AG08396 (cell line): ENCODE measurements at regions not wholly inside any gene's neighbourhood (a gene's known extent, or its start where the extent isn't known, plus 50 kb on each side); places are given as distances from the start of the nearest gene placed in this dataset.
"Not testable (repeated sequence)": the region's sequence is repeated elsewhere in the genome, so short reads cannot be mapped to it uniquely, and the experiment has no call there.

Experiments used
- DNase-seq: peaks from one replicate; pipeline ENCODE4 v3.0.0; 2012; ENCODE audit warnings: low spot score, mixed read lengths

DNA sequence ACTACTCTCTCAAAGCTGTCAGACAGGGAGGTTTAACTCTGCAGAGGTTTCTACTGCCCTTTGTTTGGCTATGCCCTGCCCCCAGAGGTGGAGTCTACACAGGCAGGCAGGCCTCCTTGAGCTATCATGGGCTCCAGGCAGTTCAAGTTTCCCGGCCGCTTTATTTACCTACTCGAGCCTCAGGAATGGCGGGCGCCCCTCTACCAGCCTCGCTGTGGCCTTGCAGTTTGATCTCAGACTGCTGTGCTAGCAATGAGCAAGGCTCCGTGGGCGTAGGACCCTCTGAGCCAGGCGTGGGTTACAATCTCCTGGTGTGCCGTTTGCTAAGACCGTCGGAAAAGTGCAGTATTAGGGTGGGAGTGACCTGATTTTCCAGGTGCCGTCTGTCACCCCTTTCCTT, 124.3 kb downstream of the PTCHD1 start:
- not testable (repeated sequence) for DNase-seq

DNA sequence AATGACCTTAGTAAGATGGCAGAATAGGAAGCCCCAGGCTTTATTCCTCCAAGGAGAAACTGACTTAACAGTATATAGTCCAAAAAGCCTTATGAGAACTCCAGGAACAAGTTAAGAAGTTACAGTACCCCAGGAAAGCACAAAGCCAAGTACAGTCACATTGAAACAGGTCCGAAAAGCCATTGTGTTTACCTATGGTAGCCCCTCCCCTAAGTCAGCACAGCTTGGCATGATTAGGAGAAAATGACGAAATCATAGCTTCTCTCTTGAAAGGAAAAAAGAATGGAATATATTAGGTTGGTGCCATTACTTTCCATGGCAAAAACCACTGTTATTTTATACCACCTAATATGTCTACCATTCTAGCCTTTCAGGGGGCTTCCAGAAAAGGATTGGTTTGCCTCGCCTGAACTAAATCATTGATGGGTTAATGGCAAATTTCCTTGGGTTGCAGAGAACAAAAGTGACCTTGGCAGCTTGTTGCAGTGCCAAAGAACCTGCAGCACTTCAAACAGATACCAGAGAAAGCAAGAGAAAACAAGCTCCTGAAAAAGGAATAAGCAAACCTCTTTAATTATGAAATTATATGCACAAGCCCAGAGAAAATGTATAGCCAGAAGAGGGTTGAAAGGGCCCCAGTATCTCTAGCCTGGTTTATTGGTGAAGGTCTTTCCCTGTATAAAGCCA, 130.6 kb downstream of the PTCHD1 start:
- DNase-seq, result no peak

DNA sequence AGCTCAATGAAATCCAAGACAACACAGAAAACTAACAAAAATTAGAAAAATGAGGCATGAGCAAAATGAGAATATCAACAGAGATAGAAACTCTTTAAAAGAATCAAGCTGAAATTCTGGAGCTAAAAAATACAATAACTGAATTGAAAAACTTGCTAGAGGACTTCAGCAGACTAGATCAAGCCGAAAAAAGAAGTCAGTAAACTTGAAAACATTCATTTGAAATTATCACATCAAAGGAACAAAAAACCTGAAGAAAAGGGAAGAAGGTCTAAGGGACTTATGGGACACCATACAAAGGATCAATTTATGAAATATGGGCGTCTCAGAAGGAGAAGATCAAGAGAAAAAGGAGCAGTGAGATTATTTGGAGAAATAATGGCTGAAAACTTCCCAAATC, 131.3 kb downstream of the PTCHD1 start:
- DNase-seq, result no peak

DNA sequence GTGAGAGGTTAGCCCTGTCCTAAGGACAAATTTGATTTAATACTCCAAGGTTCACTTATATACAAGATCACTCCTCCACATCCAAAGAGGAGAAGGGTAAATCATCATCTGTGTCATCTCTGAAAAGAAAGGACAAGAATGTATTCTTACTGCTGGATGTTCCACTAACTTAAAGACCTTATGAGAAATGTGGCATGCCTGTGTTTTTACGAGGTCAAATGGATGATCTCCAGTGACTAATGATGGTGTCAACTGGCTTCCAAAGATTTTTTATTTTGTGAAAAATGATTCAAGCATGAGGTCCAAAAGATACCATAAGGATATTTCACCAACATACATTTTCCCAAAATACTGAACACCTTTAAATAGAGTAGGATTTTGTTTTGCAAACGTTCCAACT, 143.4 kb downstream of the PTCHD1 start:
- DNase-seq, result no peak

DNA sequence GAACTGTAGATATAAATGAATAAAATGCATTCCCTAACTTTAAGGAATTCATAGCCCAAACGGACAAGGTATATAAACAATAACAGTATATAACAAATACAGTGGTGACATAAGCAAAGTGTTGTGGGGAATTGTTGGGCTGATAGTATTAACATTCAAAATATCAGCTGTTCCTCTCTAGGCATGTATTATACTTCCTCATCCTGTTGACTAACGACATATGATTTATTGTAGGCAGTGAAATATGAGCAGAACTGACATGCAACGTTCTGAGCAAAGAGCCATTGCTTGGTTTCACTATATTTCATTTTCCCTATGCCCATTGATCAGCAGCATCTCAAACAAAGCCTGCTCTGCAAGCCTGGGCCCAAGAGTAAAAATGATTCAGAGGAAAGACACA, 143.9 kb downstream of the PTCHD1 start:
- DNase-seq, result no peak

DNA sequence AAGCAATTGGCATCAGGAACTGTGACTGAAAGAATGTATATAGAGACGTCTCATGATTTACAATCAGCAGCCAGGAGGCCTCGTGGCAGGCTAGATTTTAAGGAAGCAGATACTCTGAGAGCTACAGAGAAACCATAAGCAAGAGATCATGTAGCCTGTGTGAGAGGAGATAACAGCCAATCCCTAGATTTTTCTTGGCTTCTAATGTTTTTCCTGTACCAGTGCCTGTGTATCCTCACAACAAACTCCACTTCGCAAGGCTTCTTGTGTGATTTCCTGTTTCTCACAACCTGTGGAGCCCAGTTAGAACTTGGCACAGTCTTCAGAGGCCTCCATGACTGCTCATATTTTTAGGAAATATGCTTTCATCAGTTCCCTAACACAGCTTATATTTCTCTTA, 147.9 kb downstream of the PTCHD1 start:
- no peak for DNase-seq

DNA sequence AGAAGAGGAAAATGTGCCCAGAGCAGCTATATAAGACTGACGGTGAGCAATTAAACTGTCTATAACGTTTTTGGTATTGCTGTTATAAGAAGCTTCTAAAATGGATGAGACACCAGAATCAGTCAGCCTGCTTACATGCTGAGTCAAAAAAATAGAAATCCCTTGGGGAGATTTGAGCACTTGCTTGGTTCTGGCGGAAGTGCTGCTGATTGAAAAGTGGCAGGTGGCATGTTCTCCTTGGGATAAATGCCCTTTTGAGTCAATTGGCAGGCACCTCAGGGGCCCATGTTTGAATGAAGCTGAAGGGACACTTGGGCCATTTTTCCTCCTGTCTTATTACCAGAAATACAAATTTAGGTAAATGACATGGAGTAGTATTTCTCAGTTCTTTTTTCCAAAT, 148.7 kb downstream of the PTCHD1 start:
- no peak for DNase-seq

DNA sequence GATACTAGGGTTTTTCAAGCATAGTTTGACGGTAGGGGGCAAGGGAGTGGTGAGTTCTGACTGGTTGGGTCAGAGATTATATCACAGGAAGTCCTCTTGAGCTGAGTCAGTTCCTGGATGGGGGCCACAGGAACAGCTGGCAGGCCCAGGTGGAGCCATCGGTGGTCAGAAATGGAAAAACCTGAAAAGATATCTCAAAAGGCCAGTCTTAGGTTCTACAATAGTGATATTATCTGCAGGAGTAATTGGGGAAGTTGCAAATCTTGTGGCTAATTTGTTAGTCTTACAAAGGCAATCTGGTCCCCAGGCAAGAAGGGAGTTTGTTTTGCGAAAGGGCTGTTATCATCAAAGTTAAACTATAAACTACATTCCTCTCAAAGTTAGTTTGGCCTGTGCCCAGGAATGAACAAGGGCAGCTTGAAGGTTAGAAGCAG, 159.3 kb downstream of the PTCHD1 start:
- DNase-seq, result no peak

DNA sequence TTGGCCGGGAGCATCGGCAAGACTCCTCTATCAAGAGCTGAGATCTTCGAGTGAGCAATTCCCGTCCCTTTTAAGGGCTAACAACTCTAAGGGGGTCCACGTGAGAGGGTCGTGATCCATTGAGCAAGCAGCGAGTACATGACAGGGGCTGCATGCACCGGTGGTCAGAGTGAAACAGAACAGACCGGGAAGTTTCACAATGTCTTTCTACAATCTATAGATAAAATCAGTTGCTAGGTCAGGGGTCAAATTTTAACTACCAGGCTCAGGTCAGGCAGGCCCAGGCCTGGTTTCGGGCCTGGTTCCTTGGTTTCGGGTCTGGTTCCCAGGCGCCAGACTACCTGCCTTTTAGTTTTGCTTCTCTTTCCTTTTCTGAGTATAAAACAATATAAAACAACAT, 160.1 kb downstream of the PTCHD1 start:
- DNase-seq, result no peak

DNA sequence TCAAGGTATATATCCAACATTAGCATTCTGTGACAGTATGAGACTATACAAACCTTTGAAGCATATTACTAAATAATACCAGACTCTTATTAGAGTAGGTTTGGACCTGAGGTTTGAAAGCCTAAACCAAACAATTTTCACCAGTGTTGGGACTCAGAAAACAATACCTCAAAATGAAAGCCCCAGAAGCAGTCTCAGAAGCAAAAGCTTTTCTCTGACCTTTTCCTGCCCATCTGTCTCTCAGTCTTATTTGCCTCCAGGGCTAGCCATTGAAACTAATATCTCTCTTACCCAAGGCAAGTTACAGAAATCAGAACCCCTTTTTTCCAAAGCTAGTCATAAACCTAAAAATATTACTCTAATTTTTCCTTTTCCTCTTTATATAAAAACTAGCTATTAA, 163.3 kb downstream of the PTCHD1 start:
- no peak for DNase-seq

DNA sequence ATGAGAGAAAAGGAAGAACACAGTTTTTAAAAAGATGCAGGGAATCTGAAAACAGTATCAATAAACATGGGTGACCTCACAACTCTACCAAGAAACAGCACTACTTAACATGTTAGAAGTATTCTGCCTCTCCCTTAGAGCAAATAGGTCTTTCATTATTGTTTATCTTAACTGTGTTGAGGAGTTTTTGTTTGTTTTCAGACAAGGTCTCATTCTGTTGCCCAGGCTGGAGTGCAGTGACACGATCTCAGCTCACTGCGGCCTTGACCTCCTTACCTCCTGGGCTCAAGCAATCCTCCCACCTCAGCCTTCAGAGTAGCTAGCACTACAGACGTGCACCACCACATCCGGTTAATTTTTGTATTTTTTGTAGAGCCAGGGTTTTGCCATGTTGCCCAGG, 165.3 kb upstream of the PRDX4 start:
- DNase-seq, result no peak

DNA sequence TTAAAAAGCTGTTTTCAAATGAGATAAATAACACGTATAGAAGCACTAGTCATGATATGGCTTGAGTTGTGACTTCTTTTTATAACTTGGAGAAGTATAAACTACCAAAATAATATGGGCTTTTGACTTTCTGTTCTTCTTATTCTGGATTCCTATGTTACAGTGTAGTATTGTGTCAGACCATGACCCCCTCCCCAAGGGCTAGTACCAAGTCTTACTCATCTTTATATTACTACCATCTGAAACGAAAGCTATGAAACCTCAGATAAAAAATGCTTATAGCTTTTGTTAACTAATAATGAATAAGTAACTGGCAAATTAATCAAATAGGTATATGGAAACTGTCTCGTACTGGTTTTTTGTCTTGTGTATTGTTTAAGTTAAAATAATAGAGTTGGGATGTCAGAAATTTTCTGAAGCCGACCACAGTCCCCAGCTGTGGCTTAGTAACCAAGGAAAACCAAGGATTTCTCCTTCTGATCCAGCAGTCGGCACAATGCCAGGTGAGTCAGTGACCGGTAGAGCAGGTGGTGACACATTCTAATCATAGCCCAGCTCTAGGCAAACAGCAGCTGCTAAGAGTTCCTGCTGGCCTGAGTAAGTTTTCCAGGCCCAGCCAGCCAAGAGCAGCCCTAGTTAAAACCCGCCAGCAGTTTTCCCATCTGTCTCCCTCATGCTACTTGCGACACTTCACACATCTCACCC, 163.3 kb upstream of the PRDX4 start:
- DNase-seq, result peak; percentile 10

DNA sequence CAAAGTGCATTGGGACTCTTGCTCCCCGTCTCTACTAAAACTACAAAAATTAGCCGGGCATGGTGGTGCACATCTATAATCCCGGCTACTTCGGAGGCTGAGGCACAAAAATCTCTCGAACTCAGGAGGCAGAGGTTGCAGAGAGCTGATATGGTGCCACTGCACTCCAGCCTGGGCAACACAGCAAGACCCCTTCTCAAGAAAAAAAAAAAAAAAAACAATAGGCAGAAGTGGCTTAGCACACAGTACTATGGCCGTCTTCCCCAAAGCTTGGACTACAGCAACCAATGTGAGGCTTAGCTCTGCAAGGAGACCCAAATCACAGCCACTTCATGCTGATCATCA, 162.8 kb upstream of the PRDX4 start:
- DNase-seq, result no peak

DNA sequence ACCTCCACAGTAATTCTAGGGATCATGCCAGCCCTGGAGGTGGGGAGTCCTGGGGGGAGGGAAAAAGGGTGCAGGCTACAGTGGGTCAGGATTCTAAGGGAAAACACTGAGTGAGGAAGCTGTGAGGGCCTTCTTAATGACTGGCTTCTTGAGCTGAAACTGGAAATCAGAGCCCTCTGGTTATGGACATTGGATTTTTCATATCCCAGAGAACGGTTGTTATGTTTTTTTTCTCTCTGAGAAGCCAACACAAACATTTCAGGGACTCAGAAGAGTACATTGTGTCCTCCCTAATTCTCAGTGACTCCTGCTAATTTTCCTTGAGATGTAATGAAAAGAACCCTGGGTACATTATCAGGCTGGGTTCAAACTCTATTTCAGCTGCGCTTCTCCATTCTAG, 162.4 kb upstream of the PRDX4 start:
- no peak for DNase-seq

DNA sequence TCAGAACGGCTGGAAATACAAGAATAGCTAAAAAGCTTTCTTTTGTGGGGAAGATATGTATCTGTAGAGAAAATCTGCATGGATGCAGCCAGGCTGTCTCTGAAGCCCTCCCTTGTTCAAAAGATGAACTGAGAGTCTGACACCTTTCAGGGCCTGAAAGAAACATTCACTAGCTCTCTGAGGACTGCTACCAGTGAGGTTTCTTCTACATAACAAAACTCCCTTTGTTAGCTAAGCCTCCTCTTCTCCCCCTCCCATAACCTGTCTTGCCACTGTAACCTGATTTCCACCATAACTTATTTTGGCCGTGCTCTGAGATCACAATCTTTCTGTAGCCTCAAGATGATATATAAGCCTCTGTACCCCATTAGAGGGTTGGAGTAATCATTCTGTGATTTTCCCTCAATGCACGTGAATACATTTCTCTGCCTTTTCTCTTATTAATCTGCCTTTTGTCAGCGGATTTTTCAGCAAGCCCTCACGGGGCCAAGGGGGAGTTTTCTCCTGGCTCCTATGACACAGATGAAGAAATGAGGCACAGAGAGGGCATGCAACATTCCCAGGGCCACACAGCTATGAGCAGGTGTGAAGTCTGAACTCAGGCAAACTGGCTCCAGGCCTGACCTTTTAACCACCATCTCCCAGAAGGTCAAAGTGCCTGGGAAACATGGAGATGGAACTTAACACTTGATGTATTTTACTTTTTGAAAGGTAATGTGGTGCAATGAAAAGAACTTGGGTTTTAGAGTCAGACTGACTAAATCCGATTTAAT, 161.6 kb upstream of the PRDX4 start:
- no peak for DNase-seq

DNA sequence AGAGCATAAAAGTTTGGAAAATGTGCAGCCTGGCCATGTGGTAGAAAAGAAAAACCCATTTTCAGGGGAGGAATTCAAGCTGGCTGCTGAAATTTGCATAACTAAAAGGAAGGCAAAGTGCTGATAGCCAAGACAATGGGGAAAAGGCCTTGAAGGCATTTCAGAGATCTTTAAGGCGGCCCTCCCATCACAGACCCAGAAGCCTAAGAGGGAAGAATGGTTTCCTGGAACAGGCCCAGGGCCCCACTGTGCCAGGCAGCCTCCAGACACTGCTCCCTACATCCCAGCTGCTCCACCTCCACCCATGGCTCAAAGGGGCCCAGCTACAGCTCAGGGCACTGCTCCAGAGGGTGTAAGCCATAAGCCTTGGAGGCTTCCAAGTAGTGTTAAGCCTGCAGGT, 158.0 kb upstream of the PRDX4 start:
- DNase-seq, result no peak

DNA sequence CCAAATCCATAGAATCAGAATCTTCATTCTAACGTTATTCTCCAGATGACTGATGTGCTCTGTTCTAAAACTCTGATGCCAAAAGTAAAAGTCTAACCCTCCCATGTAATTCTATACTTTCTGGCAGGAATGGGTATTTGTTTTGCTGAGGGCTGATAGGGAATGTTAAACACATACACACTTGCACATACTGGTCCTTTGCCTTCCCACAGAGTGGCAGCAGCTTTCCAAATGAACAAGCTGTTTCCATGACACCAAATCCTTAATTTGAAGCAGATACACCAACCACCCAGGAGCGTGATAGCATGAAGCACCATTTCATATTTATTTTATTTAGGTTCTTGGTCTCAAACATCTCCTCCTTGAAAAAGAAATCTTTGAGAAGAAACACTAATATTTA, 155.5 kb upstream of the PRDX4 start:
- DNase-seq, result no peak

DNA sequence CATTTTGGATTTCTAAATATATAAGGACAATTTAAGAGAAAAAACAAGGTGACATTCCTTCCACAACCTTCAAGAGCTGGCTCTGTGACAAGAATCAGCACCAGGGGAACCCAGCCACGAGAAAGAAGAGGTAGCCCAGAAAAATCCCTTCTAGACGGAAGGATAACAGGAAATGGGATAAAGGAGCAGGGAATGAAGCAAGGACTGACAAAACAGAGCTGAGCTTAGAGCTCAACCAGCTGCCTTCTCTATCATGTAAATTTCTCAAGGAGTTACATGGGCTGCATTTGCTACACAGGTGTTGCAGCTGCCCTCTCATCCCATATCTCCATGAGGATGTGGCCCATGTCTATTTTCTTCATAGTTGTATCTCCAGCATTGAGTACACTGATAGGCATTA, 154.2 kb upstream of the PRDX4 start:
- no peak for DNase-seq

DNA sequence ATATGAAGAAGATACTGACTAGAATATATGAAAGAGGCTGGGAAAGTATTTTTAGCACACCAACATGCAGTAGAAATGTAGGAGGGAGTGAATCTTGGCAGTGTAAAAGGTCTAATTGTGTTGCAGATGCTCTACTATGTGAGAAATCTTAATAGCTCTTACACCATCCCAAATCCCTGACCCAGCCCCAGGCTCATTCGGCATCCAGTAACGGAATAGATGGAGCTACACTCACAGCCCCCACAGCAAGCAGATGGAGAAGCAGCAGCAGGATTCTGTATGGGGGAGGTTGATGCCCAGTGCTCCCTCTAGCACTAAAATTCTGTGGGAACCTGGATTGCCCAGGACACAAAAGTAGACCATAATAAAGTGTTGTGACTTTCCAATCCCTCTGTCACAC, 153.2 kb upstream of the PRDX4 start:
- no peak for DNase-seq

DNA sequence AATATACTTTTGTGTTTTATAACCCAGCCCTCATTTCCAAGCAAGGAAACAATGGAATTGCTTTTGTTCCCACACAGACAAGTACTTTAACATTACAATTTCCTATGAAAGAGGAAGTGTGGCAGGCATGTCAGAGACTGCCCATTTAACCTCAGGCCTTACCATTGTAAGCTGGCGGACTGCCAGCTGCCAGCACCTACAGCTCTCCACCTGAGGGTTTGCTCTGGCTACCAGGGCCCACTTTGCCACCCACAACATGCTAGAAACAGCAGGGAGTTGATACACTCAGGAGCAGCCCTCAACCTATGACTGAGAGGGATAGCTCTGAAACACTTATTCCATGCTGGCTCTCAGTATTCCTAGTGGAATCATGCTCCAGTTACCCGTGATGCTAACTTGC, 152.3 kb upstream of the PRDX4 start:
- DNase-seq, result no peak

DNA sequence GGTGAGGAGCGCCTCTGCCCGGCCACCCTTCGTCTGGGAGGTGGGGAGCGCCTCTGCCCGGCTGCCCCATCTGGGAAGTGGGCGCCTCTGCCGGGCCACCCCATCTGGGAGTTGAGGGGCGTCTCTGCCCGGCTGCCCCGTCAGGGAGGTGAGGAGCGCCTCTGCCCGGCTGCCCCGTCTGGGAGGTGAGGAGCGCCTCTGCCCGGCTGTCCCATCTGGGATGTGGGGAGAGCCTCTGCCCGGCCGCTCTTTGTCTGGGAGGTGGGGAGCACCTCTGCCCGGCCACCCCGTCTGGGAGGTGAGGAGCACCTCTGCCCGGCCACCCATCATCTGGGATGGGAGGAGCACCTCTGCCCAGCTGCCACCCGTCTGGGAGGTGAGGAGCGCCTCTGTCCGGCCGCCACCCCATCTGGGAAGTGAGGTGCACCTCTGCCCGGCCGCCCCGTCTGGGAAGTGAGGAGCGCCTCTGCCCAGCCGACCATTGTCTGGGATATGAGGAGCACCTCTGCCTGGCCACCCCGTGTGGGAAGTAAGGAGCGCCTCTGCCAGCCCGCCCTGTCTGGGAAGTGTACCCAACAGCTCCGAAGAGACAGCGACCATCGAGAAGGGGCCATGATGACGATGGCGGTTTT, 144.2 kb upstream of the PRDX4 start:
- not testable (repeated sequence) for DNase-seq

DNA sequence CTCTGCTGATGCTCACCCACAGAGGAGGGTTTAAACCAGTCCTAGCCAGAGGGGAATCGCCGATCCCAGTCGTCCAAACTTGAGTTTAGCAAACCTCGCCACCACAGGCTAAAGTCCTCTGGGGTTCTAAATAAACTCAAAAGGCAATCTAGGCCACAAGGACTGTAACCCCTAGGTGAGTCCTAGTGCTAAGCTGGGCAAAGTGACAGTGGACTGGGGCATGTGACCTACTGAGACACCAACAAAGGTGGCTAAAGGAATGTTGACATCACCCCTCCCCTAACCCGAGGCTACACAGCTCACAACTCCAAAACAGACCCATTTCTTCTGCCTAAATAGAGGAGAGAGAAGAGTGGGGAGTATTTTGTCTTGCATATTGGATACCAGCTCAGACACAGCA, 142.8 kb upstream of the PRDX4 start:
- DNase-seq, result no peak

DNA sequence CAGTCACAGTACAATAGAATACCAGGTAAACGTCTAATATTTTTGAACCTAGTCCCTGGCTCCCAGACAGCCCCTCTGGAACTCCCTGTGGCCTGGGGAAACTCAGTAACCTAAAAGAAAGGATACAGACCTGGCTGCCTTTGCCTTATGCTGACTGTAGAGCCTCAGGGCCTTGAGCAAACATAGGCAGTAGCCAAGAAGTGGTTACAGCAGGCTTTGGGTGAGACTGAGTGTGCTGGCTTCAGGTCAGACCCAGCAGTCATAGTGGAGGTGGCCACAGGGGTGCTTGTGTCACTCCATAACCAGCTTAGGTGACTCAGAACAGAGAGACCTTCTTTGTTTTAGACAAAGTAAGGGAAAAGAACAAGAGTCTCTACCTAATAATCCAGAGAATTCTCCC, 141.8 kb upstream of the PRDX4 start:
- DNase-seq, result no peak
